ENCODE measurements at regions not wholly inside any gene's neighbourhood (a gene's known extent, or its start where the extent isn't known, plus 50 kb on each side); places are given as distances from the start of the nearest gene placed in this dataset.

DNA sequence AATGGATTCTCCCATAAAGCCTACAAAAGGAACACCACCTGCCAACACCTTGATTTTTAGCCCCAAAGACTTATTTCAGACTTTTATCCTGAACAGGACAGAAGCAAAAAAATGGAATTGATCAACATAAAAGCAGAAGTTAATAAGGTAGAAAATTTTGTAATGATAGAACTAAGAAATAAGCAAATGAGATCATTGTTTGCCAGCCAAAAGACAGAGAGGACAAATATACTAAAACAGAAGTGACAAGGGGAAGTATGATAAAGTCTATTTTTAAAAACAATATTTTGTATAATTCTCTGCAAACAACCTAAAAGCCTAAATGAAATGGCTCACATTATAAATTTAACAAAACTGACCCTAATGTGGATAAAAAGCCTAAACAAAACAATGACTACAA, 110.5 kb upstream of the PRSS3 start (continued):
- TF ChIP-seq PBX3 (CRISPR knock-in tag; IDR thresholded peaks at IDR 0.05; ENCODE audit: borderline replicate concordance) (no peak), KLF12 (CRISPR knock-in tag; IDR thresholded peaks at IDR 0.05; ENCODE audit: borderline replicate concordance) (no peak), TAF15 (IDR thresholded peaks at IDR 0.05; ENCODE audit: low read depth, low read length, poor library complexity, severe bottlenecking) (no peak), ZNF780A (CRISPR knock-in tag; IDR thresholded peaks at IDR 0.05) (no peak), ZNF598 (CRISPR knock-in tag; IDR thresholded peaks at IDR 0.05; ENCODE audit: borderline replicate concordance) (no peak), SUZ12 (IDR thresholded peaks at IDR 0.05; ENCODE audit: low read depth, low read length) (no peak), ZNF326 (CRISPR knock-in tag; IDR thresholded peaks at IDR 0.05; ENCODE audit: borderline replicate concordance) (no peak), ZNF264 (CRISPR knock-in tag; IDR thresholded peaks at IDR 0.05) (no peak), U2AF1 (optimal IDR thresholded peaks at IDR 0.05; ENCODE audit: low read depth, low read length) (no peak), ZNF747 (CRISPR knock-in tag; IDR thresholded peaks at IDR 0.05; ENCODE audit: borderline replicate concordance) (no peak), CBFB (CRISPR knock-in tag; IDR thresholded peaks at IDR 0.05) (no peak)

- no peak for ATAC-seq
- Histone ChIP-seq H3K4me1 (ENCODE audit: insufficient read depth, low read length) (no peaks in the 10 kb centered on the region), H3K79me2 (ENCODE audit: insufficient read depth, low read length) (no peaks in the 10 kb centered on the region), H4K20me1 (ENCODE audit: insufficient read depth, low read length) (no peaks in the 10 kb centered on the region), H3K27ac (ENCODE audit: extremely low read length, insufficient read depth, low read length) (no peak overlapping the region), H3K9ac (ENCODE audit: insufficient read depth, low read depth, low read length) (no peak overlapping the region), H3K27me3 (ENCODE audit: control insufficient read depth in 1 of 2, insufficient read depth in 2 of 2, low read length in 2 of 2) (peaks cover 0 to 3% of the 10 kb centered on the region in 2 experiments; a peak in 2 of 5 replicates), H3K36me3 (replicated peaks in 1 of 2; ENCODE audit: control insufficient read depth in 1 of 2, insufficient read depth in 2 of 2, low read length in 2 of 2) (no peaks in the 10 kb centered on the region), H2AFZ (ENCODE audit: low read length) (no peak overlapping the region), H3K9me3 (ENCODE audit: low read length) (no peaks in the 10 kb centered on the region), H3K4me2 (ENCODE audit: low read depth, low read length) (no peak overlapping the region), H3K4me3 (replicated peaks in 1 of 3; ENCODE audit: insufficient read depth in 1 of 3, low read depth in 2 of 3, low read length in 3 of 3) (no peak overlapping the region)
- no TSS peak for BruUV-seq (replicated peaks)
- ChIA-PET CTCF (ENCODE audit: low intra/inter-chr PET ratio, low total read pairs) (no interaction called here), POLR2A (no interaction called here)
- TF ChIP-seq SNRNP70 (IDR thresholded peaks at IDR 0.05; ENCODE audit: low read depth, low read length), result no peak
- TF ChIP-seq ZNF296 (CRISPR knock-in tag; conservative IDR thresholded peaks at IDR 0.05), result no peak
- TF ChIP-seq POGZ (CRISPR knock-in tag; IDR thresholded peaks at IDR 0.05), result no peak
- 11% methylated on average over 4 of the region's 4 CpGs for WGBS (ENCODE audit: low lambda C conversion rate)
- DNase-seq (ENCODE audit: low spot score), result no peak
- intact Hi-C loops (cut with micrococcal nuclease; ENCODE audit: unreplicated experiment), result no loop called here
- in situ Hi-C loops (cut with HindIII; ENCODE audit: extremely low pct_ligation_motif_present, low pct_unique_long_range_greater_than_20kb), result no loop called here
- no peak for FAIRE-seq
These were observed 108.4 kb upstream of the PRSS3 start for GRCh38 chr9:33686942-33687341.

All from HepG2 (cell line).